Ureter (tissue), 1 donor: ENCODE measurements at regions not wholly inside any gene's neighbourhood (a gene's known extent, or its start where the extent isn't known, plus 50 kb on each side); places are given as distances from the start of the nearest gene placed in this dataset.
"Not testable (repeated sequence)": the region's sequence is repeated elsewhere in the genome, so short reads cannot be mapped to it uniquely, and the experiment has no call there.

Experiments
- DNase-seq: peaks from one replicate; pipeline ENCODE4 v3.0.0-alpha.2; 2020; ENCODE audit warnings: low spot score
- donor health status: DM: yes; HTN: yes; CAD: no.

GRCh38 chr3:184440151-184440550 lies 60.3 kb downstream of the CHRD start:
- DNase-seq: no peak

- no peak for DNase-seq
Observed at GRCh38 chr3:184441202-184441900, 61.5 kb downstream of the CHRD start.

- no peak for DNase-seq
Observed at GRCh38 chr3:184443364-184443763, 63.5 kb downstream of the CHRD start.

GRCh38 chr3:184443831-184444230 lies 64.0 kb downstream of the CHRD start:
- DNase-seq: no peak

GRCh38 chr3:184448321-184449160 lies 68.7 kb downstream of the CHRD start:
- DNase-seq: peak; percentile 53

- DNase-seq: no peak
Observed at GRCh38 chr3:184449161-184449515, 69.3 kb downstream of the CHRD start.

- no peak for DNase-seq
Observed at GRCh38 chr3:184450547-184450946, 70.7 kb downstream of the CHRD start.

- DNase-seq: no peak
Observed at GRCh38 chr3:184453296-184453695, 73.4 kb downstream of the CHRD start.

- DNase-seq: no peak
Observed at GRCh38 chr3:184455991-184456390, 76.1 kb downstream of the CHRD start.

GRCh38 chr3:184456476-184456875 lies 76.6 kb downstream of the CHRD start:
- DNase-seq: no peak

GRCh38 chr3:184457329-184457728 lies 77.5 kb downstream of the CHRD start:
- no peak for DNase-seq

GRCh38 chr3:184457784-184458377 lies 78.0 kb downstream of the CHRD start:
- DNase-seq: not testable (repeated sequence)

GRCh38 chr3:184459355-184459754 lies 79.5 kb downstream of the CHRD start:
- no peak for DNase-seq

- no peak for DNase-seq
Observed at GRCh38 chr3:184460276-184460675, 80.4 kb downstream of the CHRD start.

- DNase-seq: no peak
Observed at GRCh38 chr3:184461219-184461618, 81.4 kb downstream of the CHRD start.

GRCh38 chr3:184465883-184466412 lies 86.1 kb downstream of the CHRD start:
- no peak for DNase-seq

GRCh38 chr3:184466413-184466960 lies 86.6 kb downstream of the CHRD start:
- DNase-seq: no peak

GRCh38 chr3:184467171-184467570 lies 87.3 kb downstream of the CHRD start:
- no peak for DNase-seq

GRCh38 chr3:184470551-184470950 lies 90.7 kb downstream of the CHRD start:
- DNase-seq: no peak

GRCh38 chr3:184471439-184471838 lies 90.1 kb upstream of the EPHB3 start:
- DNase-seq: no peak

- DNase-seq: peak; percentile 48
Observed at GRCh38 chr3:184472723-184473428, 88.7 kb upstream of the EPHB3 start.

GRCh38 chr3:184474897-184475296 lies 86.7 kb upstream of the EPHB3 start:
- DNase-seq: no peak
